Esophagus muscularis mucosa (tissue), 3 donors: ENCODE measurements at regions not wholly inside any gene's neighbourhood (a gene's known extent, or its start where the extent isn't known, plus 50 kb on each side); places are given as distances from the start of the nearest gene placed in this dataset.

ENCODE experiments used
- CTCF ChIP-seq, 3 experiments: fragments of 200-600 bp in 2 of 3; fragments of 450-650 bp in 1 of 3; sonication (generic) in 2 of 3; IDR thresholded peaks; one replicate each; pipeline ENCODE4 v1.5.1; 2017 to 2019; ENCODE audit warnings: antibody characterized with exemption in 3 of 3, mild to moderate bottlenecking in 2 of 3, moderate library complexity in 1 of 3
- POLR2A ChIP-seq: fragments of 450-650 bp; IDR thresholded peaks from one replicate; pipeline ENCODE4 v1.6.1; 2017; ENCODE audit warnings: antibody characterized with exemption, moderate library complexity, mild to moderate bottlenecking, low read depth

- TF ChIP-seq POLR2A: no peak
- no peak for TF ChIP-seq CTCF (IDR thresholded peaks at IDR 0.05)
Measured at GRCh38 chr15:91780387-91780786, 73.1 kb upstream of the SLCO3A1 start.
